AG08396 (cell line): ENCODE measurements at regions not wholly inside any gene's neighbourhood (a gene's known extent, or its start where the extent isn't known, plus 50 kb on each side); places are given as distances from the start of the nearest gene placed in this dataset.
A peak's percentile ranks its signal among the peaks of the same experiment; 100 is the strongest.

Experiments used
- DNase-seq: peaks from one replicate; pipeline ENCODE4 v3.0.0; 2012; ENCODE audit warnings: low spot score, mixed read lengths

DNA sequence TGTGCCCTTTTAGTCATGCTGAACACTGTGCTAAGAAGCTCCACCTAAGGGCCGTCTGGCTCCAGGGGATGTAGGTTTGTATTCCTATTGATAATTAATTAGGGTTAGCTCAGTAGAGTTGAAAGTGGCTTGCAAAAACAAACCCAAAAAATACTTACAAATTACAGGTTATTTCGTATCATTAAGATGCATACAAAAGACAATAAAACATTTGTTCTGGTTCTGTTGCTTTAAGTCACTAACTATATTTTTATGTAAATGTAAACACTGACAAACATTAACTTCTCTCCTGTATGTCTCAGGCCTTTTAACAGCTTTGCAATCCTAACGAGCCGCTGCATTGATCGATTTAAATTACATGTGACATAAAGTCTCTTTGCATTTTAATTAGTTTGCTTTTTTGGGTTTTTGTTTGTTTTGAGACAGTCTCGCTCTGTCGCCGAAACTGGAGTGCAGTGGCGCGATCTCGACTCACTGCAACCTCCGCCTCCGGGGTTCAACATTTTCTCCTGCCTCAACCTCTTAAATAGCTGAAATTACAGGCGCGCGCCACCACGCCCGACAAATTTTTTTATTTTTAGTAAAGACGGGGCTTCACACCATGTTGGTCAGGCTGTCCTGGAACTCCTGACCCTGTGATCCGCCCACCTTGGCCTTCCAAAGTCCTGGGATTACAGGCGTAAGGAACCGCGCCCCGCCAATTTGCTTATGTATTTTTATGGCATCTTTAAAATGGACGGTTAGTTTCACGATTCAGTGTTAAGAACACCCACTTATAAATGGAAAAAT, 110.9 kb downstream of the HFE start:
- no peak for DNase-seq

DNA sequence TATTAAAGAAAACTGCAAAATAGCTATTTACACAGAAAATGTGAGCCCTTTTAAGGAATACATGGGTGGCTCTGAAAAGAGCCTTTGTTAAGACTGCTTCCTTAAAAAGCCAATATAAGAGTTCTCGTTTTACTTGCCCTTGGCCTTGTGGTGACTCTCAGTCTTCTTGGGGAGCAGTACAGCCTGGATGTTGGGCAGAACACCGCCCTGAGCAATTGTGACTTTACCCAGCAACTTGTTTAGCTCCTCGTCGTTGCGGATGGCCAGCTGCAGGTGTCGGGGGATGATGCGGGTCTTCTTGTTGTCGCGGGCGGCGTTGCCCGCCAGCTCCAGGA, 111.5 kb downstream of the HFE start:
- no peak for DNase-seq

DNA sequence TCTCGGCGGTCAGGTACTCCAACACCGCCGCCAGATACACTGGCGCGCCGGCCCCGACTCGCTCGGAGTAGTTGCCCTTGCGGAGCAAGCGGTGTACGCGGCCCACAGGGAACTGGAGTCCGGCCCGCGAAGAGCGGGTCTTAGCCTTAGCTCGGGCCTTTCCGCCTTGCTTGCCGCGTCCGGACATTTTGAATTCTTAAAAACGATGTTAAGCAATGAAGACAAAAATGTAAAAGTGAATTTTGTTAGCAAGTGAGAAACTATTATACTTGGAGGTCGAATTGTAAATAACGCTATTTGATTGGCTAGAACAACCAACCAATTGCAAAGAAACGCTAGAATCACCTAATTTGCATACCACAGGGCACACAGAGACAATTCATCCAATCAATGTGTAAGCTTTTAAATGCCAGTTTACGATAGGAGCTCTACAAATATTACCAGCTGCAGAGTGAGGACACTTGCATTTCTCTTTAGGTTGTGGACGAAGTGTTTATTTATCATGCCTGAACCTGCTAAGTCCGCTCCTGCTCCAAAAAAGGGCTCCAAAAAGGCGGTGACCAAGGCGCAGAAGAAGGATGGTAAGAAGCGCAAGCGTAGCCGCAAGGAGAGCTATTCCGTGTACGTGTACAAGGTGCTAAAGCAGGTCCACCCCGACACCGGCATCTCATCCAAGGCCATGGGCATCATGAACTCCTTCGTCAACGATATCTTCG, 112.0 kb downstream of the HFE start:
- DNase-seq: peak; percentile 80

DNA sequence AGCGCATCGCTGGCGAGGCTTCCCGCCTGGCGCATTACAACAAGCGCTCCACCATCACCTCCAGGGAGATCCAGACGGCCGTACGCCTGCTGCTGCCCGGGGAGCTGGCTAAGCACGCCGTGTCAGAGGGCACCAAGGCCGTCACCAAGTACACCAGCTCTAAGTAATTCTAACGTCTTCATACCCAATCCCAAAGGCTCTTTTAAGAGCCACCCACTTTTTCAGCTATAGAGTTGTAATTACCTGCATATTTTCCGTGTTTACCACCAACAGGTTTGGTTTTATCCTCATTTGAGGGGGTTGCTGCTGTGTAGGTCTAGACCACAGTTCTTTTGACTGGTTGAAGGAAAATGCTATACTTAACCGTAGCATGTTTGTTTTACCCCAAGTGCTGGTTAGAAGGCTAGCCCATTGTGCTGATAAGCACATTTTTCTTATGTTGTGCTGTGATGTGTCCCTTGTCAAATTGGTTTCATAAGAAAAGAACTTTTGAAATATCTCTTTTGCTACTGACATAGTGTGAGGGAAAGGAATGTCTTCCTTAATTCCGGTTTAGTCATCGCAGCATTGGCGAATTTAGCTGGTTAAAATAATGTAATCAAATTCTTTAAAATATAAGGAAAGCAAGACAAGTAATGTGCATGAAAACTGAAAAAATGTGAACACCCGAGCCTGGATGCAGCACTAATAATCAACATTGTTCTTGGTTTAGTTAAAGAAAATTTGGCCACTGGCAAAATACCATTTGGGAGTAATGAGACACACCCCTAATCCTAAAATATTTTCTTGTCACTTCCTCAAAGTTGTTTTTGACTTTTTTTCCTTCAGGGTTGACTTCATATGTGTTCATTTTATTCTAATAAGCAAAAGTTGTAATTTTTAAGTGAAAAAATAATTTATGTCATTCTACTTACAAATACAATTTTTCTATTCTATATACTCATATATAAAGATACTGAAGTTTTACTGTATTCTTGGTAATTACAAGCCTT, 112.8 kb downstream of the HFE start:
- no peak for DNase-seq

DNA sequence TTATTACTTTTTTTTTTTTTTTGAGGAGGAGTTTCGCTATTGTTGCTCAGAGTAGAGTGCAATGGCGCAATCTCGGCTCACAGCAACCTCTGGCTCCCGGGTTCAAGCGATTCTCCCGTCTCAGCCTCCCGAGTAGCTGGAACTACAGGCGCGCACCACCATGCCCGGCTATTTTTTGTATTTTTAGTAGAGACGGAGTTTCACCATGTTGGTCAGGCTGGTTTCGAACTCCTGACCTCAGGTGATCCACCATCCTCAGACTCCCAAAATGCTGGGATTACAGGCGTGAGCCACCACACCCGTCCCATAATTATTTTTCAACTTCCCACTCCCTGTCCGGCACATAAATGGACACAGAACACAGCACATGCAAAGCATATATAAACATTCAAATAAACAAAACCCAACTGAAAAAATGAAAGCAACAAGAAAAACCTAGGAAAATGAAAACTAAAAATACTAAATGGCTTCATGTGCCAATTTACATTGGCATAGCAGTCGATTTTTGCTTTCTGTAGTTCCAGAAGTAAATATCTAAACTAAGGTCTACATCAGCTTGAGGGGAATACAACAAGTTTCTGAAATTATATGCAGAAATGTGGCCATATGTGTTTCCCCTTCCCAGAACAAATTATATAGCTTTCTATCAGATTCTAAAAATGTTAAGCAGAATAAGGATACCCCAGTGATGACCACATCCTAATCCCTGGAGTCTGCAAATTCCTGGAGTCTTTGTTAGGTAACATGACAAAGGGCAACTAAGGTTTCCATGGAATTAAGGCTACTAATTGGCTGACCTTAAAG, 113.9 kb downstream of the HFE start:
- no peak for DNase-seq

DNA sequence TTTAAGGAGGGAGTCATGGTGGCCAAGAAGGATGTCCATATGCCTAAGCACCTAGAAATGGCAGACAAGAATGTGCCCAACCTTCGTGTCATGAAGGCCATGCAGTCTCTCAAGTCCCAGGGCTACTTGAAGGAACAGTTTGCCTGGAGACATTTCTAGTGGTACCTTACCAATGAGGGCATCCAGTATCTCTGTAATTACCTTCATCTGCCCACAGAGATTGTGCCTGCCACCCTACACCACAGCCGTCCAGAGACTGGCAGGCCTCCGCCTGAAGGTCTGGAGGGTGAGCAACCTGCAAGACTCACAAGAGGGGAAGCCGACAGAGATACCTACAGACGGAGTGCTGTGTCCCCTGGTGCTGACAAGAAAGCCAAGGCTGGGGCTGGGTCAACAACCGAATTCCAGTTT, 115.0 kb downstream of the HFE start:
- DNase-seq: no peak

DNA sequence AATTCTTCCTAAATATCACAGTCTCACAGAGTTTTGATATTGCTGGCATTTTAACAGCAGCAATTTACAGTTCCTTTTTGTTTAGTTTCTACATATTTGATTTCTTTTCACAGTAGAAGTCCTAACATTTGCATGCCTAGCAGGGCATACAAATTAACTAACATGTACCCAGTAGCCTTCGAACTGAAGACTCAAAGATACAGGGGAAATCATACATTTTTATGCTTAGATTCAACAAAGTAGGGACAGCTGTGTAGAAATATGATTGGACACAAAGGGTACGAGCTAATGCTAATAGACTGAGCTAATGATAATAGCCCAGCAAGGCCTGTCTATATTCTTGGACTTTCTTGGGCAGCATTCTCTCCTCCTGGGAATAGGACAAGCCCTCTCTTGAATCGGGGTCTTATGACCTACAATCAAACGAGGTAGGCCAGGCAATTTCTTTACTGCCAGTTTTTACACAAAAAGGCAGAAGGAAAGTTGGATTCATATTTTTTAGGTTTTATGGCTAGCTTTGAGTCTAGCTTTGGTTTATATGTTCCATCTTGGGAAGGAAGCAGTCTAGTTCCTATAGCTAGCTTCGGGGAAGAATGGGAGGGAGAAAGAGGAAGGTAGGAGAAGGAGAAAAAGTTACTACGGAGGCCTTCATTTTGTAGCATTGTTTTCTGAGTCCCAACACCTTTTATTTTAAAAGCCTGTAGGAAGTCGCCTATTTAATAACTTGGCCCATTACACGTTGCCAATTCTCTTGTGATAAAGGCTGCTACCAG, 115.8 kb downstream of the HFE start:
- no peak for DNase-seq

DNA sequence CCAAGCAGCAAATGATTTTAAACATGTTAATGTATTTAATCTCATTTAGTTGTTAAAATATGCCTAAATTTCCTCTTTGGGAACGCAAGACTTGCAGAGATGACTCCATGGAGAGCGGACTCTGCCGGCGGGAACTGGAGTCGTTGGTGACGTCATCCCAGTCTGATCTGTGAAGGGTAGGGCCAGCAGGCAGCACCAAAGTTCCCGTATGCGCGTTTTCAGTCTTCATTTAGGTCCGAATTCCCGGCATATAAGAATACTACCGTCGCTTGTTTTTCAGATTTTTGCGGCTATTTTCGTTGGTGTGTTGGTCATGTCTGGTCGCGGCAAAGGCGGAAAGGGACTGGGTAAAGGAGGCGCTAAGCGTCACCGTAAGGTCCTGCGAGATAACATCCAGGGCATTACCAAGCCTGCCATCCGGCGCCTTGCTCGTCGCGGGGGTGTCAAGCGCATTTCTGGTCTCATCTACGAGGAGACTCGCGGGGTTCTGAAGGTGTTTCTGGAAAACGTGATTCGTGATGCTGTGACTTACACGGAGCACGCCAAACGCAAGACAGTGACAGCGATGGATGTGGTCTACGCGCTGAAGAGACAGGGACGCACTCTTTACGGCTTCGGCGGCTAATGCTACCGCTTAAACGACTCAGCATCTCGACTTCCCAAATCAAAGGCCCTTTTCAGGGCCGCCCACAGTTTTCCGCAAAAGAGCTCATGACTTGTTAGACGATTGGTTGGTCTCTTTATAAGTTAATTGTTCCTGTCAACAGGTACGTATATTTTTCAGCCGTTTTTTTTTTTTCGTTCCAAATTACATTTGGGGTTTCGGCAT, 117.3 kb downstream of the HFE start:
- DNase-seq: peak; percentile 90

DNA sequence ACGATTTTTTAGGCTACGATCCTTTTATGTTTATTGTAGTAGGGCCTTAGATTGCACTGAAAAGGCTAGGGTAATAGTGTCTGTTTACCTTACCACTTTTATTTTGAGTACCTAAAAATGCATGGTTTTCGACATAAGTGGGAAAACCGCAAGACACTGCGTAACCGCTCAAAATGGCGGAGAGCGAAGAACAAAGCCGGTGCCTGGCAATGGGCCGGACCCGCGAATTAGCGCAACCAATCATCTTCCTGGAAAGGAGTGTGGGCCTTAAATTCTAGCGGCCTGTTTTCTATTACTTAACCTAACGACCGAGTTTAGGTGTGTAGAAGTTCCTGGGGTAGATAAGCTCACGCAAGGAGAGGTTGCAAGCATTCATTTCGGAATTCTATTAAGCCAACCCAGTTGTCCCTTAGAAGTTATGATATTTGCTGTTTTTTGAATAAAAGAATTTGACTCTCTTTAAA, 118.0 kb downstream of the HFE start:
- peak; percentile 71 for DNase-seq

DNA sequence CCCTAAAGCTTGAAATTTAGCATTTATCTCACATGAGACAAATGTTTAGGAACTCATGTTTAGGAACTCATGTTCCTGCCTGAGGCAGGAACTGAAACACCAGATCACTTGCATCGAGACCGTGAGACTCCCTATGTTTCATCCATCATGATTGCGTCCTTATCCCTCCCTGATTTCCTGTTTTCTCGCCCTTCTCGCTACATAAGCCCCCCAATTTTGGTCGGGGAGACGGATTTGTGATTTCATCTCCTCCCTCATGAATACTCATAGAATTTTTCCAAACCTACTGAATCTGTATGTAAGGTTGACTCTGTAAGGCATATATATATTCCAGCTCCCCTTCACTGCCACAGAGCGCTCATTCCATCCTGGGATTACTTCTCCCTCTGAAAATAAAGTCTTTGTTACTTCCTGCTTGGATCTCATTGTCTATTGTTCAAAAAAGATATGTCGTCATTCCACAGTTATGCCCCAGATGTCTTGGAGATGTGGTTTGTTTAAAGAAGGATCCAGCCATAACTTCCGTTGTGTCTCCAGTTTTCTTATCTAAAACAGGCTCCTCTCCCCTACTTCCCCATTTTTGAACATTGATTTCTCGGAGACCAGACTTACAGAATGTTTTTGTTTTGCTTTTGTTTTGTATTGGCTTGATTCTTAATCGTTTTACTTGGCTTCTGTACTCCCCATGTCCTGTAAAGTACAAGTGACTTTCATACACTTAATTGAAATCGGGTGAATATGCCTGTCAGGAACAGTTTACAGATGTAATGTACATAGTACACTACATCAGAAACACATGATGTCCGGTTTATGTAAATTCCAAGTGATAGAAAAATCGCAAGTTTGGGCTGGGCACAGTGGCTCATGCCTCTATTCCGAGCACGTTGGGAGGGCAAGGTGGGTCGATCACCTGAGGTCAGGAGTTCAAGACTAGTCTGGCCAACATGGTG, 118.7 kb downstream of the HFE start:
- peak; percentile 39 for DNase-seq

DNA sequence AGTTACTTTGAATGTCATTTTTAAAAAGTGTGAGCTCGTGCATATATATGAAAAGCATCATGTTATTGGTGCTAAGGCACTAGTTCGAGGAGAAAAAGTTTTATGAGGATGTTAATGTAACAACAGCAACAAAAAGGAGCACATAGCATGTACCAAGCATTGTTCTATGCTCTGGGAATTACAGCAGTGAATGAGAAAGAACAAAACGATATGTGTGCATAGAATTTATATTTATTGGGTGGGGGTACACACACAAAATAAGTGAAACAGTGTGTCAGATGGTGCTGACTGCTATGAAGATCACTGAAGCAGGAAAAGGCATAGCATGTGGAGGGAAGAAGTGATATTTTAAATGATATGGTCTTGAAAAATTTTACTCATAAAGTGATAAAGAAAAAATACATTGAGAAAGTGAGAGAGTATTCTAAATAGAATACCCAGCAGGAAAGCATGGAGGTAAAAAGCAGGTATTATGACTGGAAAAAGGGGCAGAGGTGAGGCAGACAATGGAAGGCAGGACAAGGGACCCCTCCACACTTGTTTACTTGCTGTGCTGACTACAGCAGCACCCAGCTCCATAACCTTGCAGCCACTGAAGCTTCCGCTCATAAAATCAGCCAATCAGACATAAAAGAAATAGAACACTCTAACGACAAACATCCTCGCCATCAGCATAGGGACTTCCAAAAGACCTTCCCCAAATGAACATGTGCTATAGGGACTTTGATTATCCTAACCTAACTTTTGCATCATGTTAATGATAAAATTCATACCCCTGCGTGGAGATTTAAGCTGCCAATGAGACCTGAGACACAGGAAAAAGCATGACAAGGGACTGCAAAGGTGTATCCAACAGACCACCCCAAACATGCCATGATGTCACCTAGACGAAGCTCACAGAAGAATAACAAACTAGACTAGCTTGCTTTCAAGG, 119.9 kb downstream of the HFE start:
- no peak for DNase-seq

DNA sequence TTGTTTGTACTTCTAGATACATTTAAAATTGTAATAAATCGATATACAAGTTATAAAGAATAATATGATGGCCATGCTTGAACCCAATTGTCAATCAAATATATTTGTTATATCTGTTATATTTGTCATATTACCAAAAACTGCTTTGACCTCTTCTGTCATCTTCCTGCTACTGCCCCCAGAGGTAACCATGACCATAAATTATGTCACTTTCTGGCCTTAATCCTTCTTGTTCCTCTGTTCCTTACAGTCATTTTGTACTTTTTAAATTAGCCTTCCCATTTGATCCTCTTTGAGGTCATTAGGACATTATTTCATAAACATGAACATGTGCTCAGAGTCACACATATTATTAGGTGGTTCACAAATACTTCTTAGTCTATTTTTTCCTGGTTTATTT, 124.7 kb downstream of the HFE start:
- no peak for DNase-seq

DNA sequence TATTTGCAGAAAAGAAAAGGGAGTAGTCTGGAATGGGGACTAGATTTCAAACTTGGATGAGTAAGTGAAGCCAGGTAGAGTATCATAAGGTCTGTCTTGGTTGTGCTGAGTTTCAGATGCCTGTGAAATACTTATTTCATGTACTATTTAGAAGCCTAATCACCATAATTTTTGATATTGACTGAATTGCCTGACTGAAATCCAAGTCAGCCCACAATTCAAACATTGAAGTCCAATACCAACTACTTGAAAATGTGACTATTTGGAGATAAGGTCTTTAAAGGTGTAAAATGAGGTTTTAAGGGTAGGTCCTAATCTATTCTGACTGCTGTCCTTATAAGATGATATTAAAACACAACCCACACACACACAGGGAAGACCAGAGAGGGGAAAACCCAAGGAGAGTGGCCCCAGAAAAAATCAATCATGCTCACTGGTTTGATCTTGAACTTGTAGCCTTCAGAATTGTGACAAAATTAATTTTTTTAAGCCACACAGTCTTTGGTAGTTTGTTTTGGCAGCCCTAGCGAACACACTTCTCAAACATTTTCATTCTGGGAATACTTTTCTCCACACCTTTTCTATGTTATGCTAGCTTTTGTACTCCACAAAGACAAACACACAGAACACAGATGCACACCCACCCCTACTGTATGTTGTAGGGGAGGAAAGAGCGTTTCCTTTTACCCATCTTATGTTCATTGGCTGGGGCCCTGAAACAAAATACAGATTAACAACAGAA, 126.3 kb downstream of the HFE start:
- DNase-seq: no peak

DNA sequence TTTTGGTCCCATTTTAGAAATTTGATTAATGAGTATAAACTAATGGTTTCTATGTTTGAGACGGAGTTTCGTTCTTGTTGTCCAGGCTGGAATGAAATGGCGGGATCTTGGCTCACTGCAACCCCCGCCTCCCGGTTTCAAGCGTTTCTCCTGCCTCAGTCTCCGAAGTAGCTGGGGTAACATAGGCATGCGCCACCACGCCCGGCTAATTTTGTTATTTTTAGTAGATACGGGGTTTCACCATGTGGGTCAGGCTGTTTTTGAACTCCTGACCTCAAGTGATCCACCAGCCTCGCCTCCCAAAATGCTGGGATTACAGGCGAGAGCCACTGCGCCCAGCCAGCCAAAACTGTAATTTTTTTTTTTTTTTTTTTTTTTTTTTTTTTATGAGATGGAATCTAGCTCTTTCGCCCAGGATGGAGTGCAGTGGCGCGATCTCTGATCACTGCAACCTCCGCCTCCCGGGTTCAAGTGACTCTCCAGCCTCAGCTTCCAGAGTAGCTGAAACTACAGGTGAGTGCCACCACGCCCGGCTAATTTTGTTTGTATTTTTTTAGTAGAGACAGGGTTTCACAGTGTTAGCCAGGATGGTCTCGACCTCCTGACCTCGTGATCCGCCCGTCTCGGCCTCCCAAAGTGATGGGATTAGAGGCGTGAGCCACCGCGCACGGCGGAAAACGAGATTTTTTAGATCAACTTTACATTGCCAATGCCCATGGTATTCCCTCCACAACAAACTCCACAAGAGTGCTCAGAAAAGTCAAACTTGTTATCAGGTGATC, 127.8 kb downstream of the HFE start:
- DNase-seq: no peak

DNA sequence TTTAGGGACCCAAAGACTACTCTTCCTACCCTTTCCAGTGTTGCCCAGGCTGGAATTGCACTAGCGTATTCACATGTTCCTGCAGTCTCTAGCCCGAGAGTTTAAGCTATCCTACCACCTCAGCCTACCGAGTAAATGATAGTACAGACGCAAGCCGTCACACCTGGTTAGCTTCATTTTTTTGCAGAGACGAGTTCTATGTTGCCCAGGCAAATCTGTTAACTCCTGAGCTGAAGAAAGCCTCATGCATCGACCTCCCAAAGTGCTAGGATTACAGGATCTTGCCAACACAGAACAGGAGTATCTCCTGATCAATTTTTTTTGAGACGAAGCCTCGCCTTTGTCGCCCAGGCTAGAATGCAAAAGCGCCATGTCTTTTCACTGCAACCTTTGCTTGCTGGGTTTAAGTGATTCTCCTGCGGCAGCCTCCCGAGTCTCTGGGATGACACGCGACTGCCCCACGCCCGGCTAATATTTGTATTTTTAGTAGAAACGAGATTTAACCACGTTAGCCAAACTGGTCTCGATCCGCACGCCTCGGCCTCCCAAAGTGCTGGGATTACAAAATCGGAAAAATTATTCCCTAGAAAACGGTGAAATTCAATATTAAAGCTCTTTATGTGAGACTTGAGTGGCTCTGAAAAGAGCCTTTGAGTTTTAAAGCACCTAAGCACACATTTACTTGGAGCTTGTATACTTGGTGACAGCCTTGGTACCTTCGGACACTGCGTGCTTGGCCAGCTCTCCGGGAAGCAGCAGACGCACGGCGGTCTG, 128.5 kb downstream of the HFE start:
- no peak for DNase-seq
